GM12878 (cell line): ENCODE measurements at regions not wholly inside any gene's neighbourhood (a gene's known extent, or its start where the extent isn't known, plus 50 kb on each side); places are given as distances from the start of the nearest gene placed in this dataset.

Experiments used
- ATAC-seq: fragments of 200-7000 bp; cut with Tn5 transposase; 3 replicates; pipeline ENCODE4 v1.9.1; 2020; ENCODE audit warnings: mild to moderate bottlenecking, moderate library complexity
- BruUV-seq: library from RNA; stranded (reverse); fragments of 400-500 nt; replicated peaks from 2 replicates; lab custom pipeline; 2021; lab: Mats Ljungman, UMichigan
- CTCF ChIA-PET: fragments of 300-600 bp; sonication (Branson Sonifier 250); formaldehyde crosslinking; extraction: SDS; loops from one replicate; lab custom pipeline; 2021; ENCODE audit warnings: inconsistent platforms; lab: Yijun Ruan, JAX
- POLR2A ChIA-PET: fragments of 350-600 bp; formaldehyde crosslinking; extraction: SDS; loops from one replicate; lab custom pipeline; 2021; ENCODE audit warnings: inconsistent platforms; lab: Charles Lee
- RAD21 ChIA-PET: fragments of 300-600 bp; sonication (Branson Sonifier 250); formaldehyde crosslinking; loops from one replicate; lab custom pipeline; 2023; ENCODE audit warnings: antibody characterized with exemption; ENCODE audit not compliant: unreplicated experiment; lab: Charles Lee
- SMC1A ChIA-PET: fragments of 300-600 bp; sonication (Branson Sonifier 250); formaldehyde crosslinking; loops from one replicate; lab custom pipeline; 2023; ENCODE audit not compliant: unreplicated experiment, uncharacterized antibody; lab: Charles Lee
- DNase-seq: peaks from one replicate; pipeline ENCODE4 v3.0.0-alpha.2; 2011; ENCODE audit warnings: low read depth, low spot score
- FAIRE-seq: peaks from 3 replicates; lab custom pipeline; 2011; peaks lifted over from hg19 to GRCh38; lab: Jason Lieb, UNC
- H2AFZ ChIP-seq: 2 replicates; pipeline ENCODE4 v1.6.0; 2011; ENCODE audit warnings: low read depth, low read length, control low read depth; ENCODE audit not compliant: control insufficient read depth
- H3K27ac ChIP-seq: 2 replicates; pipeline ENCODE4 v1.5.1; 2011; ENCODE audit warnings: control low read depth; ENCODE audit not compliant: control insufficient read depth, insufficient read depth
- H3K27me3 ChIP-seq, 2 experiments: replicated peaks in 1 of 2; 2 replicates each; pipeline versions ENCODE4 v1.6.0 to v1.6.1; 2011; ENCODE audit warnings: low read length in 1 of 2; ENCODE audit not compliant: control insufficient read depth in 2 of 2, insufficient read depth in 2 of 2
- H3K36me3 ChIP-seq, 2 experiments: 2 replicates each; pipeline ENCODE4 v1.5.1; 2011; ENCODE audit warnings: low read length in 1 of 2; ENCODE audit not compliant: control insufficient read depth in 2 of 2, insufficient read depth in 2 of 2
- H3K4me1 ChIP-seq: 2 replicates; pipeline ENCODE4 v1.6.1; 2011; ENCODE audit warnings: mild to moderate bottlenecking, low read length, moderate library complexity, mixed read lengths; ENCODE audit not compliant: control insufficient read depth, insufficient read depth
- H3K4me2 ChIP-seq: 2 replicates; pipeline ENCODE4 v1.6.0; 2011; ENCODE audit warnings: control low read depth; ENCODE audit not compliant: control insufficient read depth, insufficient read depth
- H3K4me3 ChIP-seq: fragments of 200-600 bp; sonication (generic); 2 replicates; pipeline ENCODE4 v1.5.1; 2016
- H3K79me2 ChIP-seq: 2 replicates; pipeline ENCODE4 v1.6.0; 2011; ENCODE audit warnings: low read length; ENCODE audit not compliant: control insufficient read depth, insufficient read depth
- H3K9ac ChIP-seq: 2 replicates; pipeline ENCODE4 v1.8.0; 2011; ENCODE audit warnings: low read length, control low read depth, mixed read lengths; ENCODE audit not compliant: control insufficient read depth, insufficient read depth
- H3K9me3 ChIP-seq: replicated peaks from 3 replicates; pipeline ENCODE4 v1.5.1; 2011; ENCODE audit warnings: mild to moderate bottlenecking, low read length; ENCODE audit not compliant: control insufficient read depth, insufficient read depth
- H4K20me1 ChIP-seq: 2 replicates; pipeline ENCODE4 v1.6.0; 2011; ENCODE audit not compliant: control insufficient read depth, insufficient read depth
- BACH1 ChIP-seq: fragments of 450-650 bp; IDR thresholded peaks from 2 replicates; pipeline ENCODE4 v1.6.1; 2017; ENCODE audit warnings: mild to moderate bottlenecking, borderline replicate concordance
- BCL11A ChIP-seq: IDR thresholded peaks from 2 replicates; pipeline ENCODE4 v1.6.1; 2011; ENCODE audit warnings: low read depth, low read length
- EGR1 ChIP-seq, 2 experiments: IDR thresholded peaks; 1 replicate in 1 of 2; 2 replicates in 1 of 2; pipeline ENCODE4 v1.6.1; 2011 to 2012; ENCODE audit warnings: low read depth in 2 of 2, low read length in 2 of 2, borderline replicate concordance in 1 of 2, mild to moderate bottlenecking in 1 of 2, moderate library complexity in 1 of 2
- IRF4 ChIP-seq: IDR thresholded peaks from 2 replicates; pipeline ENCODE4 v1.6.1; 2011; ENCODE audit warnings: low read depth, low read length
- NFYA ChIP-seq: IDR thresholded peaks from 2 replicates; pipeline ENCODE4 v1.6.1; 2011; ENCODE audit warnings: low read depth, mild to moderate bottlenecking, low read length, improper control_type of control experiment, borderline replicate concordance
- NR2C1 ChIP-seq: fragments of 450-650 bp; IDR thresholded peaks from 2 replicates; pipeline ENCODE4 v1.6.1; 2017; ENCODE audit warnings: antibody characterized with exemption, mild to moderate bottlenecking, moderate library complexity
- NR2C2 ChIP-seq: IDR thresholded peaks from 2 replicates; pipeline ENCODE4 v1.6.1; 2011; ENCODE audit warnings: borderline replicate concordance, low read depth; ENCODE audit not compliant: control insufficient read depth, insufficient read length
- NR2F1 ChIP-seq: fragments of 450-650 bp; conservative IDR thresholded peaks from 2 replicates; pipeline ENCODE4 v1.6.1; 2017; ENCODE audit warnings: mild to moderate bottlenecking
- SMAD5 ChIP-seq: IDR thresholded peaks from 2 replicates; pipeline ENCODE4 v1.6.1; 2016; ENCODE audit warnings: antibody characterized with exemption, low read depth
- SMARCA5 ChIP-seq: fragments of 450-650 bp; IDR thresholded peaks from 2 replicates; pipeline ENCODE4 v1.6.1; 2017; ENCODE audit warnings: mild to moderate bottlenecking
- STAT3 ChIP-seq: IDR thresholded peaks from 2 replicates; pipeline ENCODE4 v1.6.1; 2011; ENCODE audit warnings: low read depth, low read length, improper control_type of control experiment
- TAF1 ChIP-seq: IDR thresholded peaks from 2 replicates; pipeline ENCODE4 v1.6.1; 2011; ENCODE audit warnings: mild to moderate bottlenecking, low read depth, low read length, borderline replicate concordance
- TARDBP ChIP-seq: IDR thresholded peaks from 2 replicates; pipeline ENCODE4 v1.6.1; 2016; ENCODE audit warnings: borderline replicate concordance
- YBX1 ChIP-seq: fragments of 450-650 bp; IDR thresholded peaks from 2 replicates; pipeline ENCODE4 v1.6.1; 2016; ENCODE audit warnings: antibody characterized with exemption
- ZNF24 ChIP-seq: fragments of 450-650 bp; IDR thresholded peaks from 2 replicates; pipeline ENCODE4 v1.6.1; 2017; ENCODE audit warnings: antibody characterized with exemption, mild to moderate bottlenecking
- WGBS: methylation state at CpG from one replicate; pipeline ENCODE4 v1.1.6; 2016; ENCODE audit warnings: low lambda C conversion rate; ENCODE audit not compliant: insufficient replicate concordance, insufficient coverage; ENCODE audit errors: missing lambda C conversion rate; 5-methylcytosine and 5-hydroxymethylcytosine counted together
- in situ Hi-C: fragments of 300-500 bp; cut with MboI; formaldehyde crosslinking; loops from 9 replicates; pipeline ENCODE4 v1.14.3; 2018; ENCODE audit warnings: mixed read lengths
- intact Hi-C: fragments of 100-400 bp; cut with micrococcal nuclease; formaldehyde crosslinking; loops from one replicate; pipeline ENCODE4 v1.14.2; 2022; ENCODE audit not compliant: unreplicated experiment

DNA sequence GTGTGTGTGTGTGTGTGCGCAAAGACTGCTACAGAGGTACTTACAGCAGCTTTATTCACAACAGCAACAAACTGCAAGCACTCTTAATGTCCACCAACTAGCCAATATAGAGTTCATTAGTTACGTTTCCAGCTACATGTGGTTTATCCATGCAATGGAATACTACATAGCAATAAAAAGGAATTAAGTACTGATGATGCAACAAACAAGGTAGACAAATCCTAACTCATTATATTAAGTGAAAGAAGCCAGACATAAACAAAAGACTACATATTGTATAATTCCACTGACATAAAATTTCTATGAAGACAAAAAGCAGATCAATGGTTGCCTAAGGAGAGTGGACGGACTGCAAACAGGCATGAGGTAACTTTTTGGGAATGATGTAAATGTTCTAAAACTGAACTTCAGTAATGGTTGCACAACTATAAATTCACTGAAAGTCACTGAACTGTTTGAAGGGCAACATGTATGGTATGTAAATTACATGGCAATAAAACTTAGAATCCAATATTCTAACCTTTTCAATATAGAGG lies 433.7 kb downstream of the SHQ1 start:
- Histone ChIP-seq H3K36me3 (no peaks in the 10 kb centered on the region), H4K20me1 (no peaks in the 10 kb centered on the region), H3K9ac (no peak overlapping the region), H2AFZ (no peak overlapping the region), H3K9me3 (no peaks in the 10 kb centered on the region), H3K27me3 (no peaks in the 10 kb centered on the region), H3K4me2 (no peak overlapping the region), H3K4me3 (no peak overlapping the region), H3K79me2 (peaks cover 46% of the 10 kb centered on the region)
- ChIA-PET POLR2A (no interaction called here), RAD21 (no interaction called here), SMC1A (no interaction called here)
- WGBS: 67% methylated on average over 3 of the region's 3 CpGs
- in situ Hi-C loops: no loop called here
- no TSS peak for BruUV-seq
- DNase-seq: no peak
- FAIRE-seq: no peak
- ATAC-seq: no peak
- intact Hi-C loops: no loop called here
- TF ChIP-seq YBX1 (no peak), TARDBP (no peak), NFYA (no peak), IRF4 (no peak), STAT3 (no peak), SMARCA5 (no peak), TAF1 (no peak), NR2F1 (no peak), SMAD5 (no peak), NR2C1 (no peak), BCL11A (no peak), NR2C2 (no peak), ZNF24 (no peak), EGR1 (IDR thresholded peaks at IDR 0.05; ENCODE audit: borderline replicate concordance in 1 of 2, low read depth in 2 of 2, low read length in 2 of 2) (no peak), BACH1 (no peak)
- TF ChIP-seq, all 136 proteins: peak for 0
- Histone ChIP-seq H3K4me1 (peaks cover 3% of the 10 kb centered on the region), H3K27ac (no peak overlapping the region)
- CTCF ChIA-PET: no interaction called here
